ENCODE measurements at regions not wholly inside any gene's neighbourhood (a gene's known extent, or its start where the extent isn't known, plus 50 kb on each side); places are given as distances from the start of the nearest gene placed in this dataset.

- TF ChIP-seq ZSCAN5A (CRISPR knock-in tag; IDR thresholded peaks at IDR 0.05; ENCODE audit: borderline replicate concordance) (no peak), SP4 (CRISPR knock-in tag; IDR thresholded peaks at IDR 0.05) (no peak), IKZF1 (IDR thresholded peaks at IDR 0.05) (no peak), IKZF5 (CRISPR knock-in tag; IDR thresholded peaks at IDR 0.05) (no peak), PTBP1 (IDR thresholded peaks at IDR 0.05; ENCODE audit: low read depth, low read length, poor library complexity, severe bottlenecking) (no peak), FOXK2 (IDR thresholded peaks at IDR 0.05) (no peak), SIX1 (CRISPR knock-in tag; IDR thresholded peaks at IDR 0.05; ENCODE audit: borderline replicate concordance) (no peak), SALL2 (CRISPR knock-in tag; IDR thresholded peaks at IDR 0.05) (no peak), ZNF431 (CRISPR knock-in tag; IDR thresholded peaks at IDR 0.05; ENCODE audit: borderline replicate concordance, low read depth) (no peak)
Observed at GRCh38 chr1:184190616-184191015, 139.1 kb downstream of the TSEN15 start (continued).

DNA sequence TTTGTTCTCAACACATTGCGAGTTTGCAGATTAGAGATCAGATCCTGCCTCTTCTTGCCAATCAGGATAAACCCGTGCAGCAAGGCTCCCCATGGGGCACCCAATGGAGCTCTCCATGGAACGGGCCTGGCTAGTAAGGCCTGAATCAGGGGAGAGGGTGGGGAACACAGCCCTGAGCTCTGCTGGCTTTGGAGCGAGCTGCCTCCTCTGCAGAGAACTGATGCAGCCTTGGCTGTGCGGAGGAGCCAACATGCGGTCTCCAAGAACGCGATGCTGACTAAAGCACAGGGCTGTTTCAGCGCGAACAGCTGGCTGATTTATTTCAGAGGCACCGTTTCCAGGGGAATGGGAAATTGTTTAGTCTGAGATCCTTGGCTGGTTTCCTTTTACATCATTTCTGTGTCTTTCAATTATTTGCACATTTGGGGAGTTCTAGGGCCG, 139.7 kb downstream of the TSEN15 start:
- H3K4me2 ChIP-seq (ENCODE audit: low read depth, low read length) = no peak overlapping the region
- CTCF ChIA-PET (ENCODE audit: low intra/inter-chr PET ratio, low total read pairs) = no interaction called here
- no peak for ATAC-seq
- no peaks in the 10 kb centered on the region for H4K20me1 ChIP-seq (ENCODE audit: insufficient read depth, low read length)
- no peak overlapping the region for H3K9ac ChIP-seq (ENCODE audit: insufficient read depth, low read depth, low read length)
- intact Hi-C loops (cut with micrococcal nuclease; ENCODE audit: unreplicated experiment) = no loop called here
- DNase-seq (ENCODE audit: low spot score) = no peak
- TF ChIP-seq MZF1 (CRISPR knock-in tag; IDR thresholded peaks at IDR 0.05; ENCODE audit: borderline replicate concordance) = no peak
- TF ChIP-seq ATF1 (CRISPR knock-in tag; IDR thresholded peaks at IDR 0.05) = no peak
- TF ChIP-seq, protein P1, sequence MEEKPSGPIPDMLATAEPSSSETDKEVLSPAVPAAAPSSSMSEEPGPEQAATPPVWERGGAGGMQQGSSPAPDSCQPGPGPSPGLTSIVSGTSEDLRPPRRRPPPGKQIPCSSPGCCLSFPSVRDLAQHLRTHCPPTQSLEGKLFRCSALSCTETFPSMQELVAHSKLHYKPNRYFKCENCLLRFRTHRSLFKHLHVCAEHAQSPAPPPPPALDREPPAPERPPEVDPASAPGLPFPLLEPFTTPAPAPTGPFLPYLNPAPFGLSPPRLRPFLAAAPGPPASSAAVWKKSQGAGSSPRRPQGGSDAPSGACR (CRISPR knock-in tag; IDR thresholded peaks at IDR 0.05) = no peak
- TF ChIP-seq ZNF274 (CRISPR knock-in tag; IDR thresholded peaks at IDR 0.05) = no peak
- TF ChIP-seq ZNF367 (CRISPR knock-in tag; IDR thresholded peaks at IDR 0.05; ENCODE audit: borderline replicate concordance) = no peak
- 26% methylated on average over 9 of the region's 12 CpGs for WGBS (ENCODE audit: low lambda C conversion rate)
- no peak overlapping the region for H3K4me3 ChIP-seq (replicated peaks in 1 of 3; ENCODE audit: insufficient read depth in 1 of 3, low read depth in 2 of 3, low read length in 3 of 3)
- no peak overlapping the region for H3K27ac ChIP-seq (ENCODE audit: extremely low read length, insufficient read depth, low read length)
- no peak for FAIRE-seq
- POLR2A ChIA-PET = no interaction called here
- BruUV-seq (replicated peaks) = no TSS peak
- no peaks in the 10 kb centered on the region for H3K4me1 ChIP-seq (ENCODE audit: insufficient read depth, low read length)
- H3K27me3 ChIP-seq (ENCODE audit: control insufficient read depth in 1 of 2, insufficient read depth in 2 of 2, low read length in 2 of 2) = peaks cover 0 to 1% of the 10 kb centered on the region in 2 experiments; a peak in 1 of 5 replicates
- no peak overlapping the region for H2AFZ ChIP-seq (ENCODE audit: low read length)
- no peaks in the 10 kb centered on the region for H3K9me3 ChIP-seq (ENCODE audit: low read length)
- H3K79me2 ChIP-seq (ENCODE audit: insufficient read depth, low read length) = no peaks in the 10 kb centered on the region
- in situ Hi-C loops (cut with HindIII; ENCODE audit: extremely low pct_ligation_motif_present, low pct_unique_long_range_greater_than_20kb) = no loop called here
- H3K36me3 ChIP-seq (replicated peaks in 1 of 2; ENCODE audit: control insufficient read depth in 1 of 2, insufficient read depth in 2 of 2, low read length in 2 of 2) = no peaks in the 10 kb centered on the region
